AG09319 (cell line): ENCODE measurements at regions not wholly inside any gene's neighbourhood (a gene's known extent, or its start where the extent isn't known, plus 50 kb on each side); places are given as distances from the start of the nearest gene placed in this dataset.
"Not testable (repeated sequence)": the region's sequence is repeated elsewhere in the genome, so short reads cannot be mapped to it uniquely, and the experiment has no call there.

ENCODE experiments used
- DNase-seq: peaks from one replicate; pipeline ENCODE4 v3.0.0-alpha.2; 2010; ENCODE audit warnings: low read depth; ENCODE audit errors: extremely low read depth
- CTCF ChIP-seq: IDR thresholded peaks from 2 replicates; pipeline ENCODE4 v1.5.1; 2011; ENCODE audit warnings: low read depth, mild to moderate bottlenecking, inconsistent platforms, low read length, moderate library complexity

- no peak for TF ChIP-seq CTCF
- no peak for DNase-seq
These were observed 324.2 kb downstream of the LNPK start for GRCh38 chr2:175677880-175678279.

DNA sequence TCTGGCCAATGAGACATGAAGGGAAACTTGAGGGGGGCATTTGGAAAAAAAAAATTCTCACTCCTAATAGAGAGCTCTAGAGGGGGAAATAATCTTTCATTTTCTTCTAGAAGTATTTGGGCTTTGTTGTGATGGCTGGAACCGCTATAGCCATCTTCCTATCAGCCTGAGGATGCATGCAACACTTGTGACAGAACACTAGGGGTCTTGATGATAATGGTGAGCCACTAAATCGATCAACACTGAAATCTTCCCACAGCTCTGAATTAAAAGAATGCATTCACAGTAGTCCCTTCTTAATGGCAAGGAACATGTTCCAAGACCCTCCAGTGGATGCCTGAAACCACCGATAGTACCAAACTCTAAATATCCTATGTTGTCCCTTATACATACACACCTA, 325.3 kb downstream of the LNPK start:
- DNase-seq: no peak
- TF ChIP-seq CTCF: no peak

DNA sequence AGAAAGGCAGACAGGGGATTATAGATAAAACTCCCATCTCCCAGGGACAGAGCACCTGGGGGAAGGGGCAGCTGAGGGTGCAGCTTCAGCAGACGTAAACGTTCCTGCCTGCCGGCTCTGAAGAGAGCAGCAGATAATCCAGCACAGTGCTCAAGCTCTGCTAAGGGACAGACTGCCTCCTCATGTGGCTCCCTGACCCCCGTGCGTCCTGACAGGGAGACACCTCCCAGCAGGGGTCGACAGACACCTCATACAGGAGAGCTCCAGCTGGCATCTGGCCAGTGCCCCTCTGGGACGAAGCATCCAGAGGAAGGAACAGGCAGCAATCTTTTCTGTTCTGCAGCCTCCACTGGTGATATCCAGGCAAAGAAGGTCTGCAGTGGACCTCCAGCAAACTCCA, 333.3 kb downstream of the LNPK start:
- DNase-seq: not testable (repeated sequence)

GRCh38 chr2:175662335-175662734, 339.7 kb downstream of the LNPK start:
- no peak for TF ChIP-seq CTCF
- DNase-seq: no peak

- no peak for TF ChIP-seq CTCF
- no peak for DNase-seq
These were observed 353.4 kb downstream of the LNPK start for GRCh38 chr2:175648577-175649063.

DNA sequence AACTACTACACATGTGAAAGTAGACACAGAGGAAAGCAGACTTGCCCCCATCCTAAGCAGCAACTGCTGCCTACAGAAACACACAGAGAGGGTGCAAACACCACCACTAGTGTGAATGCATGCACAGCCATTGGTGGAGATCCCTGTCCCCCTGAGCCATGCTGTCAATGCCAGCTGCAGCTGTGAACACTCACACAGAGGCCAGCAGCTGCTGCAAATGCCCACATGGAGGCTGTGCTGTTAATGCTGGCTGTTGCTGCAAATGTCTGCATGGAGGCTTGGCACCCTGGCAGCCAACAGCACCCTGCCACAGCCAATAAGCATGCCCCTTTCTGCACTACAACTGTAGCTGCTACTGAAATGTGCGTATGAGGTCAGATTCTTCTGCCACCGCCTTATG, 355.0 kb downstream of the LNPK start:
- TF ChIP-seq CTCF: no peak
- no peak for DNase-seq

- no peak for TF ChIP-seq CTCF
These were observed 361.4 kb downstream of the LNPK start for GRCh38 chr2:175640655-175641054.

DNA sequence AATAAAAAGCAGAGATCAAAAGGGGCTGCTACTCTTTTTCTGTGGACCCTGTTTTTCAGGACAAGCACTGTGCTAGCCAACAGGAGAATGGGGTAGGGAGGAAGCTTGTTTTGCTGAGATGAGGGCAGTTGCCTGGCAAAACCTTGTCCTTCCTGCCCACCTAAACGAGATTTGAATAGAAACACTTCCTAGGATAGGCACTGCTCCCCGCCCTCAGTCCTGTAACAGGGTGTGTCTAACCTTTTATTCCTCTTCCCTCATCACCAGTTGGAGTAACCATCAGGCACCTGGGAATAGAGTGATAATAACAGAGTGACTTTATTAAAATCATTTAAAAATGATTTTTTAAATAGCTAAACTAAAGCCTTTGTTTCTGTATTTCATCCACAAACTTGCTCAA, 368.8 kb downstream of the LNPK start:
- no peak for TF ChIP-seq CTCF
- DNase-seq: no peak

More at GRCh38 chr2:175640655-175641054, 361.4 kb downstream of the LNPK start:
- DNase-seq: no peak
